ENCODE measurements at regions not wholly inside any gene's neighbourhood (a gene's known extent, or its start where the extent isn't known, plus 50 kb on each side); places are given as distances from the start of the nearest gene placed in this dataset.
"Not testable (repeated sequence)": the region's sequence is repeated elsewhere in the genome, so short reads cannot be mapped to it uniquely, and the experiment has no call there.

DNA sequence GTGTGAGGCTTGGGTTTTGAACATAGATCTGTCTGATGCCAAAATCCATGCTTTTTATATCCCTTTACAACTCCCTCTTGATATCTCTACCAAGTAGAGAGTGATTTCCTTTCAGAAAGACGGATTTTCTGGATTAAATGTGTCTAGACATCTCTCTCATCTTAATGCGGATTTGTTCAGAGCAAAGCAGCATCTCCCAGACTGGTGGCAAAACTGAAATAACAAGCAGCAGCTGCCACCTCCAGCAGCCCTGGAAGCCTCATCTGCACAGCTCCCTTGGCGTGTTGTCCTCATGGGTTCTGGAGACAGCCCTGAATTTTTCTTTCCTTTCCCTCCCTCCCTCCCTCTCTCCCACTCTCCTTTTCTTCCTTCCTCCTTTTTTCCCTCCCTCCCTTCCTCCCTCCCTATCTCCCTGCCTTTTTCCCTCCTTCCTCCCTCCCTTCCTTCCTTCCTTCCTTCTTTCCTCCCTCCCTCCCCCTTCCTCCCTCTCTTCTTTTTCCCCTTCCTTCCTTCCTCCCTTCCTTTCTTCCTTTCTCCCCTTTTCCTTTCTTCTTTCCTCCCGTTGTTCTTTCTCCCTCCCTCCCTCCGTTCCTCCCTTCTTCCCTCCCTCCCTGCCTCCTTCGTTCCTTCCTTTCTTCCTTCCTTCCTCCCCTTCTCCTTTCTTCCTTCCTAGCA is 639.9 kb downstream of the TYW1 start:
- TF ChIP-seq, protein P1, sequence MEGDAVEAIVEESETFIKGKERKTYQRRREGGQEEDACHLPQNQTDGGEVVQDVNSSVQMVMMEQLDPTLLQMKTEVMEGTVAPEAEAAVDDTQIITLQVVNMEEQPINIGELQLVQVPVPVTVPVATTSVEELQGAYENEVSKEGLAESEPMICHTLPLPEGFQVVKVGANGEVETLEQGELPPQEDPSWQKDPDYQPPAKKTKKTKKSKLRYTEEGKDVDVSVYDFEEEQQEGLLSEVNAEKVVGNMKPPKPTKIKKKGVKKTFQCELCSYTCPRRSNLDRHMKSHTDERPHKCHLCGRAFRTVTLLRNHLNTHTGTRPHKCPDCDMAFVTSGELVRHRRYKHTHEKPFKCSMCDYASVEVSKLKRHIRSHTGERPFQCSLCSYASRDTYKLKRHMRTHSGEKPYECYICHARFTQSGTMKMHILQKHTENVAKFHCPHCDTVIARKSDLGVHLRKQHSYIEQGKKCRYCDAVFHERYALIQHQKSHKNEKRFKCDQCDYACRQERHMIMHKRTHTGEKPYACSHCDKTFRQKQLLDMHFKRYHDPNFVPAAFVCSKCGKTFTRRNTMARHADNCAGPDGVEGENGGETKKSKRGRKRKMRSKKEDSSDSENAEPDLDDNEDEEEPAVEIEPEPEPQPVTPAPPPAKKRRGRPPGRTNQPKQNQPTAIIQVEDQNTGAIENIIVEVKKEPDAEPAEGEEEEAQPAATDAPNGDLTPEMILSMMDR (IDR thresholded peaks at IDR 0.05; ENCODE audit: control insufficient read depth, insufficient read depth, low read depth, low read length, missing control alignments) = no peak
- H3K4me3 ChIP-seq (ENCODE audit: control insufficient read depth, low read depth, low read length) = no peak overlapping the region
- no peak for DNase-seq (ENCODE audit: low read depth)

DNA sequence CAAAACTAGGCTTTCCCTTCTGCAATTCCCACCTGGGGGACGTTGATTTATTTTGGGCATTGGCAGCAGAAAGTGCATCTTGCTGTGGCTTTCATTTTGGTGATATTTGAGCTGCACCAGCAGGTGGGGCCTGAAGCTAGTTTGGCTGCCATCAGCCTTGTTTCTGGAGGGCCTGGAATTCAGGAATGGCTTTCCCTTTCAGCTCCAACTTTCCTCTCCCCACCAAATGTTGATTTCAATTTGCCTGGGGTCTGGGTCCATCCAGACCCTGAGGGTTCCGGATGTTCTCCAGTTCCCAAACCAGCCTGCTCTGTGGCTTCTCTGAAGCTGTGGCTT is 640.4 kb downstream of the TYW1 start:
- DNase-seq (ENCODE audit: low read depth) = no peak
- TF ChIP-seq, protein P1 (IDR thresholded peaks at IDR 0.05; ENCODE audit: control insufficient read depth, insufficient read depth, low read depth, low read length, missing control alignments) = no peak
- H3K4me3 ChIP-seq (ENCODE audit: control insufficient read depth, low read depth, low read length) = no peak overlapping the region

- not testable (repeated sequence) for DNase-seq (ENCODE audit: low read depth); H3K4me3 ChIP-seq (ENCODE audit: control insufficient read depth, low read depth, low read length)
These were observed 645.9 kb downstream of the TYW1 start for GRCh38 chr7:67642542-67642941.

GRCh38 chr7:67644151-67644550 is 647.5 kb downstream of the TYW1 start:
- DNase-seq (ENCODE audit: low read depth) = no peak
- no peak overlapping the region for H3K4me3 ChIP-seq (ENCODE audit: control insufficient read depth, low read depth, low read length)
- TF ChIP-seq, protein P1 (IDR thresholded peaks at IDR 0.05; ENCODE audit: control insufficient read depth, insufficient read depth, low read depth, low read length, missing control alignments) = no peak

DNA sequence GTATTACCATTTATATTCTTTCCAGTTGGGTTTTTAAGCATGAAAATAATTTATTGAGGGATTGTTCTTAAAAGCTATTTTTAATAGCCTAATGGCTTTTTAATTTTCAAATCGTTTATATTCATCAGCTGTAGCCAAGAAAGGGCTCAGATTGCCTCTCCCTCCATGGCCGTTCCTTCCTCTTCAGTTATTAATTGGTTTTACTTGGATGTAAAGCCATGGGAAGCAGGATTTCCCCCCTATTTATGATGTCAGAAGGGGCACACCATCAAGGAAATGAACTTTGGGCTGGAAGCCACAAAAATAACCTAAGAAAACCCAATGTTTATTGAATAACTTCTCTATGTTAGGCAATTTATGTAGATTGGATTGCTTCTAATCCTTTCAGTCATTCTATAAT is 656.3 kb downstream of the TYW1 start:
- no peak overlapping the region for H3K4me3 ChIP-seq (ENCODE audit: control insufficient read depth, low read depth, low read length)
- TF ChIP-seq, protein P1 (IDR thresholded peaks at IDR 0.05; ENCODE audit: control insufficient read depth, insufficient read depth, low read depth, low read length, missing control alignments) = no peak
- DNase-seq (ENCODE audit: low read depth) = no peak

GRCh38 chr7:67653856-67654454 is 657.3 kb downstream of the TYW1 start:
- no peak for DNase-seq (ENCODE audit: low read depth)
- no peak overlapping the region for H3K4me3 ChIP-seq (ENCODE audit: control insufficient read depth, low read depth, low read length)
- TF ChIP-seq, protein P1 (IDR thresholded peaks at IDR 0.05; ENCODE audit: control insufficient read depth, insufficient read depth, low read depth, low read length, missing control alignments) = no peak

DNA sequence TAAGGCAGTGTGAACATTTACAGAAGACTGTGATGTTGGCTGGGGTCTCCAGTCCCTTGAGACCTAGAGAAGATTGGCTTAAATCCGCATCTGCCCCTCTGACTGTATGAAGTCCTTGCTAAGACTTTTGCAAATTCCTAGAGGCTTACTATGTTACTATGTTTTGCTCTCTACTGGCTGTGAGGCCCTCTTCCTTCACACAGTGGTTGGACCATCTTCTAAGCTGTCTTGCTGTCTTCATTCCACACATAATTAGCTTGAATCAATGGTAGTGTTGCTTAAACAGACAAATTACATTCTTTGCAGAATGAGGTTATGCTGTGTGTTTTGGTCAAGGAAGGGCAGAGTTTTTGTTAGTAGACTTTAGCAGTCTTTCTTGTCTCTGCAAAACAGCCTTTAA is 658.0 kb downstream of the TYW1 start:
- TF ChIP-seq, protein P1 (IDR thresholded peaks at IDR 0.05; ENCODE audit: control insufficient read depth, insufficient read depth, low read depth, low read length, missing control alignments) = no peak
- DNase-seq (ENCODE audit: low read depth) = no peak
- no peak overlapping the region for H3K4me3 ChIP-seq (ENCODE audit: control insufficient read depth, low read depth, low read length)
